Body of pancreas (tissue), 4 donors: ENCODE measurements at regions not wholly inside any gene's neighbourhood (a gene's known extent, or its start where the extent isn't known, plus 50 kb on each side); places are given as distances from the start of the nearest gene placed in this dataset.

Source experiments
- ATAC-seq: fragments of 150-250 bp; one replicate; pipeline ENCODE4 v1.9.1; 2016
- DNase-seq, 4 donors: peaks; one replicate each; pipeline ENCODE4 v3.0.0-alpha.2; 2019
- H3K27ac ChIP-seq, 4 donors: fragments of 200-600 bp; sonication (generic); 1 replicate in 3 of 4; 2 replicates in 1 of 4; pipeline versions ENCODE4 v1.5.1 to v1.6.1; 2016 to 2019; ENCODE audit warnings: mild to moderate bottlenecking in 1 of 4, mixed read lengths in 1 of 4, moderate library complexity in 1 of 4
- H3K27me3 ChIP-seq, 2 donors: fragments of 200-600 bp; sonication (generic); one replicate each; pipeline ENCODE4 v1.6.0; 2016; ENCODE audit warnings: mild to moderate bottlenecking in 1 of 2
- H3K36me3 ChIP-seq, 2 donors: fragments of 200-600 bp; sonication (generic); replicated peaks in 1 of 2; 2 replicates each; pipeline ENCODE4 v1.5.1; 2016; ENCODE audit warnings: low read depth in 2 of 2; ENCODE audit not compliant: insufficient read depth in 1 of 2
- H3K4me1 ChIP-seq: fragments of 200-600 bp; sonication (generic); one replicate; pipeline ENCODE4 v1.6.0; 2016
- H3K4me3 ChIP-seq, 2 donors: fragments of 200-600 bp; sonication (generic); 1 replicate in 1 of 2; 2 replicates in 1 of 2; pipeline ENCODE4 v1.5.1; 2016 to 2019
- H3K9me3 ChIP-seq, 3 donors: fragments of 200-600 bp; sonication (generic); 1 replicate in 2 of 3; 2 replicates in 1 of 3; pipeline ENCODE4 v1.5.1; 2016
- CTCF ChIP-seq, 7 experiments: fragments of 450-650 bp in 4 of 7; fragments of 200-600 bp in 3 of 7; sonication (generic) in 3 of 7; IDR thresholded peaks; one replicate each; pipeline ENCODE4 v1.5.1; 2016 to 2019; ENCODE audit warnings: antibody characterized with exemption in 7 of 7
- POLR2A ChIP-seq, 3 donors: fragments of 450-650 bp; IDR thresholded peaks; one replicate each; pipeline ENCODE4 v1.6.1; 2016; ENCODE audit warnings: antibody characterized with exemption in 3 of 3, mild to moderate bottlenecking in 2 of 3
- WGBS, 2 donors: methylation state at CpG; one replicate each; pipeline ENCODE4 v1.1.5; 2017; 5-methylcytosine and 5-hydroxymethylcytosine counted together
- intact Hi-C: fragments of 100-400 bp; cut with DNase I; formaldehyde crosslinking; loops from one replicate; pipeline ENCODE4 v1.15.1; 2023

GRCh38 chr5:33075731-33076130, 364.6 kb downstream of the NPR3 start:
- H3K4me1 ChIP-seq, result no peaks in the 10 kb centered on the region
- peaks cover 0 to 8% (median 0%) of the 10 kb centered on the region in 3 donors for H3K9me3 ChIP-seq
- no peaks in the 10 kb centered on the region for H3K27me3 ChIP-seq
- intact Hi-C loops, result no loop called here
- no peak overlapping the region for H3K4me3 ChIP-seq
- no peak for DNase-seq
- WGBS, 2 donors, result 57 to 62% methylated on average over 2 of the region's 2 CpGs
- H3K27ac ChIP-seq, result no peak overlapping the region
- no peaks in the 10 kb centered on the region for H3K36me3 ChIP-seq
- no peak for ATAC-seq
- TF ChIP-seq CTCF (IDR thresholded peaks at IDR 0.05), result no peak
- no peak for TF ChIP-seq POLR2A (IDR thresholded peaks at IDR 0.05)

GRCh38 chr5:33079548-33079947, 361.2 kb upstream of the TARS1 start:
- H3K4me1 ChIP-seq, result no peaks in the 10 kb centered on the region
- no peaks in the 10 kb centered on the region for H3K27me3 ChIP-seq
- DNase-seq (no peak), ATAC-seq (peak; percentile 27)
- intact Hi-C loops, result no loop called here
- H3K27ac ChIP-seq, result no peak overlapping the region
- H3K4me3 ChIP-seq, result no peak overlapping the region
- TF ChIP-seq CTCF (IDR thresholded peaks at IDR 0.05), result no peak
- no peak for TF ChIP-seq POLR2A (IDR thresholded peaks at IDR 0.05)
- H3K9me3 ChIP-seq, result peaks cover 0 to 8% (median 0%) of the 10 kb centered on the region in 3 donors
- no peaks in the 10 kb centered on the region for H3K36me3 ChIP-seq

GRCh38 chr5:33080287-33080686, 360.5 kb upstream of the TARS1 start:
- H3K27me3 ChIP-seq, result no peaks in the 10 kb centered on the region
- intact Hi-C loops, result no loop called here
- DNase-seq (no peak), ATAC-seq (no peak)
- no peaks in the 10 kb centered on the region for H3K4me1 ChIP-seq
- no peak overlapping the region for H3K4me3 ChIP-seq
- WGBS, 2 donors, result 46 to 54% methylated on average over 4 of the region's 4 CpGs
- H3K9me3 ChIP-seq, result peaks cover 0 to 8% (median 0%) of the 10 kb centered on the region in 3 donors
- TF ChIP-seq POLR2A (IDR thresholded peaks at IDR 0.05) (no peak), CTCF (IDR thresholded peaks at IDR 0.05) (no peak)
- H3K27ac ChIP-seq, result no peak overlapping the region
- no peaks in the 10 kb centered on the region for H3K36me3 ChIP-seq

- Histone ChIP-seq H3K36me3 (no peaks in the 10 kb centered on the region), H3K27me3 (no peaks in the 10 kb centered on the region), H3K4me3 (no peak overlapping the region), H3K27ac (no peak overlapping the region), H3K4me1 (no peaks in the 10 kb centered on the region), H3K9me3 (no peaks in the 10 kb centered on the region)
- intact Hi-C loops, result no loop called here
- ATAC-seq, result no peak
- 49 to 59% methylated on average over 2 of the region's 2 CpGs for WGBS, 2 donors
- DNase-seq, result no peak
- TF ChIP-seq POLR2A (IDR thresholded peaks at IDR 0.05), result no peak
- TF ChIP-seq CTCF (IDR thresholded peaks at IDR 0.05), result no peak
These were observed 352.6 kb upstream of the TARS1 start for GRCh38 chr5:33088176-33088575.

GRCh38 chr5:33091571-33092363, 349.0 kb upstream of the TARS1 start:
- intact Hi-C loops, result no loop called here
- no peaks in the 10 kb centered on the region for H3K9me3 ChIP-seq
- ATAC-seq (no peak), DNase-seq (no peak)
- no peaks in the 10 kb centered on the region for H3K36me3 ChIP-seq
- no peak overlapping the region for H3K4me3 ChIP-seq
- no peaks in the 10 kb centered on the region for H3K27me3 ChIP-seq
- no peak overlapping the region for H3K27ac ChIP-seq
- H3K4me1 ChIP-seq, result no peaks in the 10 kb centered on the region
- TF ChIP-seq POLR2A (IDR thresholded peaks at IDR 0.05) (no peak), CTCF (IDR thresholded peaks at IDR 0.05) (no peak)
